HFF-Myc (cell line): ENCODE measurements at regions not wholly inside any gene's neighbourhood (a gene's known extent, or its start where the extent isn't known, plus 50 kb on each side); places are given as distances from the start of the nearest gene placed in this dataset.

Experiments used
- DNase-seq: peaks from one replicate; pipeline ENCODE4 v3.0.0-alpha.2; 2011; ENCODE audit warnings: low read depth; ENCODE audit errors: extremely low read depth
- H3K4me3 ChIP-seq: replicated peaks from 2 replicates; pipeline ENCODE4 v1.5.1; 2011; ENCODE audit warnings: low read depth, mild to moderate bottlenecking, control low read depth, low read length
- CTCF ChIP-seq: IDR thresholded peaks from 2 replicates; pipeline ENCODE4 v1.5.1; 2012; ENCODE audit warnings: mild to moderate bottlenecking, low read depth, low read length, control low read depth; ENCODE audit errors: missing control alignments

GRCh38 chr21:38714999-38715398 is 90.7 kb upstream of the ETS2 start:
- no peak overlapping the region for H3K4me3 ChIP-seq
- DNase-seq = no peak
- TF ChIP-seq CTCF = no peak

GRCh38 chr21:38716088-38716487 is 89.6 kb upstream of the ETS2 start:
- DNase-seq = no peak
- TF ChIP-seq CTCF = no peak

DNA sequence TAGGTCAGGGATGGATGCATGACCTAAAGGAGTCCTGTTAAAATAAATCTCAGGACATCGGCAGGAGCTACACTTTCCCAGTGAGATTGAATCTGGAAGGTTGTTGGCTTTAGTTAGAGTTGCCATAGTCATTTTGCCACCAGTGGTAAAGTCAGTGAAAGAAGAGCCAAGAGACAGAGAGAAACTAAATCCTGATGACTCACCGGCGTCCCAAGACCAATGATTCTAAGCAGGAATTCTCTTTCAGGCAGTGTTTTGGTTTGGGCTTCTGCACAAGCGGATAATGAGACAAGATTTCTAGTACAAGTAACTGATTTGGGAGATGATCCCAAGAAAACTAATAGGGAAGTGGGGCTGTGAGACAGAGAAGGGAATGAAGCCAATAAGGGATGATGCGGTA is 88.8 kb upstream of the ETS2 start:
- no peak for DNase-seq
- H3K4me3 ChIP-seq = no peak overlapping the region
- TF ChIP-seq CTCF = no peak

More at GRCh38 chr21:38716088-38716487, 89.6 kb upstream of the ETS2 start:
- H3K4me3 ChIP-seq = no peak overlapping the region

DNA sequence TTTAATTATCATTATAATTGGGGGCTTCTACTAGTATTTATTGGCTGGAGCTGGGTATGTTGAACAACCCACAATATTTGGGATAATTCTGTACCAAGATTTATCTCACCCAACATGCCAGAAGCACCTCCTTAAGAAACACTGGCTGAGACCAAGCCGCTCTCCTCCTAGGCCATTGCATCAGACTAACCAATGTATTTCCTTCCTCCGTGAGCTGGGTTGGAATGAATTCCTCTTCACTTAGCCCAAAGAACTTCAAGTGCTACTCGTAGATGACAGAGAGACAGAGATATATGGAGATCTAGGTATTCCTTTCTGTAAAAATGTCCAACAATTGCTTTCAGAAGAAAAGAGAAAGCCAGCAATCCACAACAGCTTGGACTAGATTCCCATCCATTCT is 87.2 kb upstream of the ETS2 start:
- no peak overlapping the region for H3K4me3 ChIP-seq
- DNase-seq = no peak
- no peak for TF ChIP-seq CTCF

DNA sequence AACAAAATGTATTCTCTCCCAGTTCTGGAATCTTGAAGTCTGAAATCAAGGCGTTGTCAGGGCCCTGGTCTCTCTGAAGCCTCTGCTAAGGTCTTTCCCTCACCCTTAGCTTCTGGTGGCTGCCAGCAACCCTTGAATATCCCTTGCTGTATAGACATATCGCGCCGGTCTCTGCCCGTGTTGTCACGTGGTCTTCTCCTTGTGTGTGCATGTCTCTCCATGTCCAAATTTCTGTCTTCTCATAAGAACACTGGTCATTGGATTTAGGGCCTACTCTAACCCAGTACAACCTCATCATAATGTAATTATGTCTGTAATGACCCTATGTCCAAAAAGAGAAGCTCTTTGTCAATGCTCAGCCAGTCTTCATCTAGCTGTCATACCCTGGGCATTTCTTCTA is 85.7 kb upstream of the ETS2 start:
- TF ChIP-seq CTCF = no peak
- no peak overlapping the region for H3K4me3 ChIP-seq
- no peak for DNase-seq

- no peak for TF ChIP-seq CTCF
- DNase-seq = no peak
- H3K4me3 ChIP-seq = no peak overlapping the region
These were observed 84.7 kb upstream of the ETS2 start for GRCh38 chr21:38721055-38721454.

DNA sequence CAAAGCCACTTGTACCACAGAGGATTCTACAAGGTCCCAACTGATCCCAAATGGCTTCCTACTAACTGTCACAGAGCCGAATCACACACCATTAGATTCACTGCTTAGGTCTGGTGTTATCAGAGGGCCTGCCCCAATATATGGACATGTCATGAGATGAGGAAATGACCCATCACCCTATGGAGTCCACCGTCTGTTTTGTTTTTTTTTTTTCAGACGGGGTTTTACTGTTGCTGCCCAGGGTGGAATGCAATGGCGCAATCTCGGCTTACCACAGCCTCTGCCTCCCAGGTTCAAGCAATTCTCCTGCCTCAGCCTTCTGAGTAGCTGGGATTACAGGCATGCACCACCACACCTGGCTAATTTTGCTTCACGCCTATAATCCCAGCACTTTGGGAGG is 83.8 kb upstream of the ETS2 start:
- H3K4me3 ChIP-seq = no peak overlapping the region
- TF ChIP-seq CTCF = no peak

More for the DNA sequence above, 83.8 kb upstream of the ETS2 start:
- no peak for DNase-seq
